MM.1S (cell line): ENCODE measurements at regions not wholly inside any gene's neighbourhood (a gene's known extent, or its start where the extent isn't known, plus 50 kb on each side); places are given as distances from the start of the nearest gene placed in this dataset.

Source experiments
- CTCF ChIP-seq: fragments of 300-600 bp; sonication (generic); IDR thresholded peaks from 2 replicates; pipeline ENCODE4 v1.5.1; 2016; ENCODE audit warnings: antibody characterized with exemption, low read length, mixed read lengths
- EZH2 ChIP-seq: fragments of 300-600 bp; sonication (generic); optimal IDR thresholded peaks from 2 replicates; pipeline ENCODE3; 2017; ENCODE audit warnings: low read depth, mild to moderate bottlenecking, antibody characterized with exemption, low read length, mixed read lengths

- TF ChIP-seq CTCF (no peak), EZH2 (no peak)
These were observed 882.6 kb downstream of the GRM8 start for GRCh38 chr7:126370038-126370668.
